HCT116 (cell line): ENCODE measurements at regions not wholly inside any gene's neighbourhood (a gene's known extent, or its start where the extent isn't known, plus 50 kb on each side); places are given as distances from the start of the nearest gene placed in this dataset.

Experiments
- ATAC-seq: fragments of 200-7000 bp; cut with Tn5 transposase; 2 replicates; pipeline ENCODE4 v1.9.1; 2020; ENCODE audit warnings: mild to moderate bottlenecking, moderate library complexity
- BruUV-seq: library from RNA; stranded (reverse); fragments of 400-500 nt; replicated peaks from 2 replicates; lab custom pipeline; 2021; lab: Mats Ljungman, UMichigan
- CTCF ChIA-PET: fragments of 300-600 bp; sonication (Branson Sonifier 250); formaldehyde crosslinking; loops from one replicate; lab custom pipeline; 2021; ENCODE audit warnings: antibody characterized with exemption; lab: Charles Lee
- POLR2A ChIA-PET: fragments of 300-600, 350-600 bp; sonication (Branson Sonifier 250); formaldehyde crosslinking; loops from one replicate; lab custom pipeline; 2021; ENCODE audit warnings: antibody characterized with exemption; lab: Charles Lee
- RAD21 ChIA-PET, 2 experiments: fragments of 300-600 bp; sonication (Branson Sonifier 250); formaldehyde crosslinking; loops; one replicate each; lab custom pipeline; 2023; ENCODE audit warnings: low total read pairs in 2 of 2; ENCODE audit not compliant: uncharacterized antibody in 2 of 2, unreplicated experiment in 2 of 2, low non-redundant PET in 1 of 2; lab: Charles Lee
- DNase-seq: peaks from one replicate; pipeline ENCODE4 v3.0.0-alpha.2; 2010; ENCODE audit warnings: low read depth, low spot score
- H2AFZ ChIP-seq: fragments of 200-600 bp; shearing (Covaris generic), sonication (generic); 2 replicates; pipeline ENCODE4 v1.6.1; 2017; ENCODE audit warnings: low read depth, mixed run types, mixed read lengths, antibody characterized with exemption, low read length; ENCODE audit not compliant: poor library complexity, severe bottlenecking
- H3K27ac ChIP-seq: 2 replicates; pipeline ENCODE4 v1.5.1; 2012; ENCODE audit warnings: low read depth, low read length
- H3K27me3 ChIP-seq: fragments of 200-600 bp; sonication (generic); 2 replicates; pipeline ENCODE4 v1.6.1; 2016; ENCODE audit warnings: mixed run types, low read length, mixed read lengths; ENCODE audit not compliant: insufficient read depth
- H3K36me3 ChIP-seq, 2 experiments: fragments of 200-500 bp in 1 of 2; fragments of 200-600 bp in 1 of 2; sonication (Bioruptor generic) in 1 of 2; sonication (generic) in 1 of 2; 2 replicates each; pipeline versions ENCODE4 v1.5.1 to v1.6.1; 2014 to 2016; ENCODE audit warnings: low read length in 2 of 2, inconsistent platforms in 1 of 2, mixed read lengths in 1 of 2, mixed run types in 1 of 2; ENCODE audit not compliant: insufficient read depth in 2 of 2, control insufficient read depth in 1 of 2
- H3K4me1 ChIP-seq, 2 experiments: fragments of 200-600 bp in 1 of 2; sonication (generic) in 1 of 2; 2 replicates each; pipeline versions ENCODE4 v1.5.1 to v1.6.1; 2012 to 2017; ENCODE audit warnings: low read length in 2 of 2, inconsistent platforms in 1 of 2, mild to moderate bottlenecking in 1 of 2, mixed read lengths in 1 of 2, mixed run types in 1 of 2, moderate library complexity in 1 of 2; ENCODE audit not compliant: insufficient read depth in 2 of 2, control insufficient read depth in 1 of 2
- H3K4me2 ChIP-seq: fragments of 200-600 bp; sonication (generic); 2 replicates; pipeline ENCODE4 v1.6.1; 2017; ENCODE audit warnings: mixed run types, low read length, mixed read lengths
- H3K4me3 ChIP-seq, 2 experiments: fragments of 200-600 bp in 1 of 2; sonication (generic) in 1 of 2; replicated peaks in 1 of 2; 2 replicates each; pipeline ENCODE4 v1.5.1; 2011 to 2016; ENCODE audit warnings: low read length in 2 of 2, control low read depth in 1 of 2, low read depth in 1 of 2, mild to moderate bottlenecking in 1 of 2, mixed read lengths in 1 of 2, mixed run types in 1 of 2
- H3K79me2 ChIP-seq: fragments of 200-600 bp; sonication (generic); 2 replicates; pipeline ENCODE4 v1.6.1; 2017; ENCODE audit warnings: mild to moderate bottlenecking, mixed run types, low read length, moderate library complexity, mixed read lengths; ENCODE audit not compliant: insufficient read depth
- H3K9ac ChIP-seq: fragments of 200-600 bp; sonication (generic); 2 replicates; pipeline ENCODE4 v1.6.1; 2016; ENCODE audit warnings: low read length, mixed read lengths
- H3K9me2 ChIP-seq: fragments of 200-600 bp; sonication (generic), shearing (Covaris generic); 2 replicates; pipeline ENCODE4 v1.6.1; 2017; ENCODE audit warnings: mixed run types, mild to moderate bottlenecking, moderate library complexity; ENCODE audit not compliant: insufficient read depth
- H3K9me3 ChIP-seq, 2 experiments: fragments of 200-500 bp in 1 of 2; fragments of 200-600 bp in 1 of 2; sonication (Bioruptor generic) in 1 of 2; sonication (generic) in 1 of 2; 2 replicates each; pipeline ENCODE4 v1.6.1; 2014 to 2017; ENCODE audit warnings: low read length in 2 of 2, mixed read lengths in 2 of 2, inconsistent platforms in 1 of 2, low read depth in 1 of 2, mild to moderate bottlenecking in 1 of 2, mixed run types in 1 of 2, moderate library complexity in 1 of 2; ENCODE audit not compliant: control insufficient read depth in 1 of 2, insufficient read depth in 1 of 2
- H4K20me1 ChIP-seq: fragments of 200-600 bp; sonication (generic), shearing (Covaris generic); 2 replicates; pipeline ENCODE4 v1.6.1; 2017; ENCODE audit warnings: mixed run types, mild to moderate bottlenecking, moderate library complexity; ENCODE audit not compliant: insufficient read depth
- CTCF ChIP-seq, 3 experiments: fragments of 200-600 bp in 1 of 3; sonication (generic) in 1 of 3; IDR thresholded peaks in 2 of 3; conservative IDR thresholded peaks in 1 of 3; 2 replicates each; pipeline ENCODE4 v1.5.1; 2012 to 2017; ENCODE audit warnings: low read depth in 2 of 3, low read length in 2 of 3, antibody characterized with exemption in 1 of 3, borderline replicate concordance in 1 of 3, control low read depth in 1 of 3, mild to moderate bottlenecking in 1 of 3, mixed read lengths in 1 of 3, mixed run types in 1 of 3, moderate library complexity in 1 of 3; ENCODE audit not compliant: insufficient read depth in 1 of 3
- ELF1 ChIP-seq: IDR thresholded peaks from 2 replicates; pipeline ENCODE4 v1.6.1; 2012; ENCODE audit warnings: low read depth, borderline replicate concordance
- EZH2phosphoT487 ChIP-seq: fragments of 200-600 bp; IDR thresholded peaks from 2 replicates; pipeline ENCODE4 v1.6.1; 2018; ENCODE audit warnings: antibody characterized with exemption, borderline replicate concordance
- FOSL1 ChIP-seq: IDR thresholded peaks from 2 replicates; pipeline ENCODE4 v1.6.1; 2012; ENCODE audit warnings: low read depth
- POLR2AphosphoS5 ChIP-seq: IDR thresholded peaks from 2 replicates; pipeline ENCODE4 v1.6.1; 2011; ENCODE audit warnings: mild to moderate bottlenecking, low read depth, low read length, moderate library complexity
- RAD21 ChIP-seq: IDR thresholded peaks from 2 replicates; pipeline ENCODE4 v1.6.1; 2012; ENCODE audit warnings: low read depth, mild to moderate bottlenecking
- REST ChIP-seq: IDR thresholded peaks from 2 replicates; pipeline ENCODE4 v1.6.1; 2012; ENCODE audit warnings: low read depth
- SIN3A ChIP-seq: IDR thresholded peaks from 2 replicates; pipeline ENCODE4 v1.6.1; 2012; ENCODE audit warnings: low read depth
- SP1 ChIP-seq: IDR thresholded peaks from 2 replicates; pipeline ENCODE4 v1.6.1; 2012; ENCODE audit warnings: low read depth
- SRF ChIP-seq: IDR thresholded peaks from 2 replicates; pipeline ENCODE4 v1.6.1; 2012; ENCODE audit warnings: low read depth
- YY1 ChIP-seq: IDR thresholded peaks from 2 replicates; pipeline ENCODE4 v1.6.1; 2011; ENCODE audit warnings: low read length, low read depth, moderate library complexity, mild to moderate bottlenecking; ENCODE audit not compliant: insufficient replicate concordance; ENCODE audit errors: extremely low read depth
- ZBTB33 ChIP-seq: IDR thresholded peaks from 2 replicates; pipeline ENCODE4 v1.6.1; 2011; ENCODE audit warnings: mild to moderate bottlenecking, low read length, moderate library complexity; ENCODE audit not compliant: insufficient replicate concordance; ENCODE audit errors: extremely low read depth
- ZNF274 ChIP-seq: fragments of 200-500 bp; sonication (Bioruptor generic); IDR thresholded peaks from 2 replicates; pipeline ENCODE4 v1.6.1; 2014; ENCODE audit warnings: mild to moderate bottlenecking, low read depth, low read length, inconsistent platforms
- intact Hi-C: fragments of 100-400 bp; cut with micrococcal nuclease; formaldehyde crosslinking; loops from 2 replicates; pipeline ENCODE4 v1.10.0; 2022

- BruUV-seq: no TSS peak
- Histone ChIP-seq H3K27me3 (no peaks in the 10 kb centered on the region), H3K4me3 (no peak overlapping the region), H4K20me1 (no peaks in the 10 kb centered on the region), H3K79me2 (no peaks in the 10 kb centered on the region)
- no peak for ATAC-seq
- POLR2A ChIA-PET: no interaction called here
- TF ChIP-seq POLR2AphosphoS5 (no peak), YY1 (no peak), RAD21 (no peak), SRF (no peak), FOSL1 (no peak), ELF1 (no peak)
- TF ChIP-seq, all 23 proteins: peak for 0
- ChIA-PET RAD21 (no interaction called here), CTCF (no interaction called here)
- H3K9me3 ChIP-seq: no peaks in the 10 kb centered on the region; a peak in 2 of 4 replicates
- no peaks in the 10 kb centered on the region for H3K4me1 ChIP-seq
- DNase-seq: no peak
- no peak overlapping the region for H2AFZ ChIP-seq
- H3K9ac ChIP-seq: no peak overlapping the region
- H3K4me2 ChIP-seq: no peak overlapping the region
- intact Hi-C loops: no loop called here
- no peaks in the 10 kb centered on the region for H3K9me2 ChIP-seq
- H3K27ac ChIP-seq: no peak overlapping the region
- no peaks in the 10 kb centered on the region for H3K36me3 ChIP-seq
Observed at GRCh38 chr9:26426551-26427131, 466.0 kb downstream of the CAAP1 start.

- Histone ChIP-seq H3K9ac (no peak overlapping the region), H3K4me3 (no peak overlapping the region), H3K79me2 (no peaks in the 10 kb centered on the region), H3K27me3 (no peaks in the 10 kb centered on the region), H3K36me3 (no peaks in the 10 kb centered on the region), H3K9me2 (no peaks in the 10 kb centered on the region), H3K4me1 (no peaks in the 10 kb centered on the region), H3K9me3 (peaks cover 0 to 5% of the 10 kb centered on the region in 2 experiments; a peak in 2 of 4 replicates), H2AFZ (no peak overlapping the region), H4K20me1 (no peaks in the 10 kb centered on the region), H3K4me2 (no peak overlapping the region), H3K27ac (no peak overlapping the region)
- RAD21 ChIA-PET: no interaction called here
- DNase-seq (no peak), ATAC-seq (no peak)
- intact Hi-C loops: no loop called here
- POLR2A ChIA-PET: no interaction called here
- CTCF ChIA-PET: no interaction called here
- BruUV-seq: no TSS peak
- TF ChIP-seq ZNF274 (no peak), EZH2phosphoT487 (no peak), ZBTB33 (no peak), CTCF (IDR thresholded peaks at IDR 0.05 in 2 of 3, conservative IDR thresholded peaks at IDR 0.05 in 1 of 3; ENCODE audit: borderline replicate concordance in 1 of 3, insufficient read depth in 1 of 3, low read depth in 2 of 3, low read length in 2 of 3) (no peak), SP1 (no peak), SIN3A (no peak), REST (no peak)
Observed at GRCh38 chr9:26418480-26418879, 474.1 kb downstream of the CAAP1 start.
